Stimulated activated CD4-positive, alpha-beta T cell treated with anti-CD3 and anti-CD28 coated beads, Interleukin-1b, Interleukin-23, amount 100 ng/mL, for 48 hours (primary cell): ENCODE measurements at regions not wholly inside any gene's neighbourhood (a gene's known extent, or its start where the extent isn't known, plus 50 kb on each side); places are given as distances from the start of the nearest gene placed in this dataset.

Experiments used
- DNase-seq: peaks from one replicate; pipeline ENCODE4 v3.0.0-alpha.2; 2020

GRCh38 chr6:156107624-156108101 is 652.0 kb upstream of the NOX3 start:
- DNase-seq = no peak

GRCh38 chr6:156102129-156102528 is 646.5 kb upstream of the NOX3 start:
- no peak for DNase-seq

- DNase-seq = no peak
These were observed 643.2 kb upstream of the NOX3 start for GRCh38 chr6:156098839-156099238.

- no peak for DNase-seq
These were observed 631.8 kb upstream of the NOX3 start for GRCh38 chr6:156087487-156087886.

- no peak for DNase-seq
These were observed 626.4 kb upstream of the NOX3 start for GRCh38 chr6:156082012-156082411.

- no peak for DNase-seq
These were observed 624.7 kb upstream of the NOX3 start for GRCh38 chr6:156080371-156080770.

GRCh38 chr6:156068881-156069280 is 613.2 kb upstream of the NOX3 start:
- DNase-seq = no peak

GRCh38 chr6:156065849-156066248 is 610.2 kb upstream of the NOX3 start:
- no peak for DNase-seq

- DNase-seq = no peak
These were observed 606.5 kb upstream of the NOX3 start for GRCh38 chr6:156062091-156062563.

GRCh38 chr6:156061465-156061864 is 605.8 kb upstream of the NOX3 start:
- no peak for DNase-seq

GRCh38 chr6:156060013-156060412 is 604.4 kb upstream of the NOX3 start:
- DNase-seq = no peak

GRCh38 chr6:156058356-156058755 is 602.7 kb upstream of the NOX3 start:
- no peak for DNase-seq

GRCh38 chr6:156057869-156058268 is 602.2 kb upstream of the NOX3 start:
- no peak for DNase-seq

- DNase-seq = no peak
These were observed 600.4 kb upstream of the NOX3 start for GRCh38 chr6:156056085-156056484.

GRCh38 chr6:156053626-156054025 is 598.0 kb upstream of the NOX3 start:
- DNase-seq = no peak

GRCh38 chr6:156046841-156047449 is 591.3 kb upstream of the NOX3 start:
- DNase-seq = no peak

GRCh38 chr6:156046268-156046665 is 590.6 kb upstream of the NOX3 start:
- DNase-seq = no peak

GRCh38 chr6:156045401-156046267 is 590.0 kb upstream of the NOX3 start:
- no peak for DNase-seq

GRCh38 chr6:156033598-156033997 is 578.0 kb upstream of the NOX3 start:
- DNase-seq = no peak

GRCh38 chr6:156031516-156031915 is 575.9 kb upstream of the NOX3 start:
- DNase-seq = no peak

GRCh38 chr6:156030053-156030452 is 574.4 kb upstream of the NOX3 start:
- DNase-seq = no peak

GRCh38 chr6:156029286-156029985 is 573.8 kb upstream of the NOX3 start:
- no peak for DNase-seq

- DNase-seq = peak; percentile 3
These were observed 572.9 kb upstream of the NOX3 start for GRCh38 chr6:156028335-156029131.
